Tibial nerve (tissue), 4 donors: ENCODE measurements at regions not wholly inside any gene's neighbourhood (a gene's known extent, or its start where the extent isn't known, plus 50 kb on each side); places are given as distances from the start of the nearest gene placed in this dataset.
"Not testable (repeated sequence)": the region's sequence is repeated elsewhere in the genome, so short reads cannot be mapped to it uniquely, and the experiment has no call there.

Source experiments
- DNase-seq, 2 donors: peaks; one replicate each; pipeline ENCODE4 v3.0.0-alpha.2; 2019; ENCODE audit warnings: low spot score in 2 of 2
- H3K27ac ChIP-seq, 4 donors: fragments of 200-600 bp; sonication (generic) in 3 of 4; one replicate each; pipeline ENCODE4 v1.5.1; 2017 to 2019; ENCODE audit warnings: mild to moderate bottlenecking in 1 of 4
- H3K27me3 ChIP-seq, 2 donors: fragments of 200-600 bp; sonication (generic) in 1 of 2; one replicate each; pipeline versions ENCODE4 v1.5.1 to v1.6.0; 2017 to 2019
- H3K36me3 ChIP-seq, 3 donors: fragments of 200-600 bp; sonication (generic); one replicate each; pipeline ENCODE4 v1.5.1; 2018 to 2019
- H3K4me1 ChIP-seq, 4 donors: fragments of 200-600 bp; sonication (generic) in 3 of 4; one replicate each; pipeline ENCODE4 v1.5.1; 2017 to 2019
- H3K4me3 ChIP-seq, 4 donors: fragments of 200-600 bp; sonication (generic) in 3 of 4; one replicate each; pipeline ENCODE4 v1.5.1; 2017 to 2019; ENCODE audit warnings: mild to moderate bottlenecking in 1 of 4, moderate library complexity in 1 of 4
- H3K9me3 ChIP-seq, 4 donors: fragments of 200-600 bp; sonication (generic) in 3 of 4; one replicate each; pipeline ENCODE4 v1.5.1; 2017 to 2019
- EP300 ChIP-seq, 2 donors: sonication (generic); formaldehyde crosslinking; IDR thresholded peaks; one replicate each; pipeline ENCODE4 v1.6.1; 2017; ENCODE audit warnings: antibody characterized with exemption in 2 of 2, mild to moderate bottlenecking in 1 of 2
- POLR2A ChIP-seq, 2 donors: fragments of 450-650 bp; IDR thresholded peaks; one replicate each; pipeline ENCODE4 v1.6.1; 2017; ENCODE audit warnings: antibody characterized with exemption in 2 of 2, mild to moderate bottlenecking in 2 of 2, moderate library complexity in 2 of 2
- WGBS, 2 donors: methylation state at CpG; one replicate each; pipeline ENCODE4 v1.1.5; 2018; 5-methylcytosine and 5-hydroxymethylcytosine counted together
- TF ChIP-seq, protein P1 (sequence below), 5 experiments: fragments of 200-600 bp in 3 of 5; fragments of 450-650 bp in 2 of 5; sonication (generic) in 3 of 5; IDR thresholded peaks; one replicate each; pipeline ENCODE4 v1.5.1; 2016 to 2019; ENCODE audit warnings: antibody characterized with exemption in 5 of 5, mild to moderate bottlenecking in 3 of 5, moderate library complexity in 2 of 5

DNA sequence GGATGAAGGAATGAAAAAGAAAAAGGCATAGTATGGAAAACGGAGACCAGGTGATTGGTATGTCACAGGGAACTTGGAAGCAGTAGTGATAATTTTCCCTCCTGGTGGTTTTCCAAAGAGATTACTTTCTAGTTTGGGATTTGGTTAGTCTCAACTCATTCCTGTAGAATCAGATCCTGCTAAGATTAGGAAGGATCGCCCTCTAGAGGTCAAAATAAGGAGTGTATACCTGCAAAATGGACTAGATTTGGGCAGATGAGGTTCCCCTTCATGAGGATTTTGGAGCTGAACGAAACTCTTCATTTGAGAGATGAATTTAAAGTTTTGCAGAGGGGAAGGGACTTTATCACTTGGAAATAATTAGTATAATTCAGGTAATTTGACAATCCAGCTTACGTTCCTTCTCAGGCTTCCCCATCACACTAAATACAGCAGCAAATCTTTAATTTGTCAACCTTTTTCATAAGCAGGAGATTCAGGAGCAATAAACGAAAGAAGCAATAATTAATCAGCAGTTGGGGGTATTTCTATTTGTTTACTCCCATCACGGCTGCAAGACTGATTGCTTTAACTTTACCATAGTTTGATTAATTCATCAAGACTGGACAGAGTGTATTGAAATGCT lies 65.2 kb downstream of the CCDC195 start:
- Histone ChIP-seq H3K36me3 (no peaks in the 10 kb centered on the region), H3K4me1 (no peaks in the 10 kb centered on the region)
- 19 to 21% methylated on average over 6 of the region's 6 CpGs for WGBS, 2 donors

DNA sequence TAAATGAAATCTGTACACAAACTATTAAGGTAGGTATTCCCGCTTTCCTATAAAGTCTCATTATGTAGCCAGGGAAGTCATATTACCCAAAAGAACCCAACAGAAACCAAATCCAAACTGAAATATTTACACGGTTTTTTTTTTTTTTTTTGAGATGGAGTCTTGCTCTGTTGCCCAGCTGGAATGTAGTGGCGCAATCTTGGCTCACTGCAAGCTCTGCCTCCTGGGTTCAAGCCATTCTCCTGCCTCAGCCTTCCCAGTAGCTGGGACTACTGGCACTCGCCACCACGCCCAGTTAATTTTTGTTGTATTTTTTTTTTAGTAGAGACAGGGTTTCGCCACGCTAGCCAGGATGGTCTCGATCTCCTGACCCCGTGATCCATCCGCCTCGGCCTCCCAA lies 62.5 kb upstream of the CUL3 start:
- H3K36me3 ChIP-seq, H3K9me3 ChIP-seq, H3K4me3 ChIP-seq, H3K27ac ChIP-seq, H3K27me3 ChIP-seq, DNase-seq, H3K4me1 ChIP-seq: not testable (repeated sequence)
- 92% methylated on average over 11 of the region's 11 CpGs for WGBS, 2 donors

More for the DNA sequence above, 65.2 kb downstream of the CCDC195 start:
- DNase-seq: peak in 1 of 2 donors; percentile 65
- Histone ChIP-seq H3K9me3 (peaks cover 0 to 4% (median 0%) of the 10 kb centered on the region in 4 donors), H3K4me3 (no peak overlapping the region), H3K27ac (no peak overlapping the region), H3K27me3 (no peaks in the 10 kb centered on the region)
- no peak for TF ChIP-seq POLR2A (IDR thresholded peaks at IDR 0.05)
- TF ChIP-seq, protein P1, sequence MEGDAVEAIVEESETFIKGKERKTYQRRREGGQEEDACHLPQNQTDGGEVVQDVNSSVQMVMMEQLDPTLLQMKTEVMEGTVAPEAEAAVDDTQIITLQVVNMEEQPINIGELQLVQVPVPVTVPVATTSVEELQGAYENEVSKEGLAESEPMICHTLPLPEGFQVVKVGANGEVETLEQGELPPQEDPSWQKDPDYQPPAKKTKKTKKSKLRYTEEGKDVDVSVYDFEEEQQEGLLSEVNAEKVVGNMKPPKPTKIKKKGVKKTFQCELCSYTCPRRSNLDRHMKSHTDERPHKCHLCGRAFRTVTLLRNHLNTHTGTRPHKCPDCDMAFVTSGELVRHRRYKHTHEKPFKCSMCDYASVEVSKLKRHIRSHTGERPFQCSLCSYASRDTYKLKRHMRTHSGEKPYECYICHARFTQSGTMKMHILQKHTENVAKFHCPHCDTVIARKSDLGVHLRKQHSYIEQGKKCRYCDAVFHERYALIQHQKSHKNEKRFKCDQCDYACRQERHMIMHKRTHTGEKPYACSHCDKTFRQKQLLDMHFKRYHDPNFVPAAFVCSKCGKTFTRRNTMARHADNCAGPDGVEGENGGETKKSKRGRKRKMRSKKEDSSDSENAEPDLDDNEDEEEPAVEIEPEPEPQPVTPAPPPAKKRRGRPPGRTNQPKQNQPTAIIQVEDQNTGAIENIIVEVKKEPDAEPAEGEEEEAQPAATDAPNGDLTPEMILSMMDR (IDR thresholded peaks at IDR 0.05): peak; percentile 58 to 76 (median 66)
- TF ChIP-seq EP300 (IDR thresholded peaks at IDR 0.05): no peak

DNA sequence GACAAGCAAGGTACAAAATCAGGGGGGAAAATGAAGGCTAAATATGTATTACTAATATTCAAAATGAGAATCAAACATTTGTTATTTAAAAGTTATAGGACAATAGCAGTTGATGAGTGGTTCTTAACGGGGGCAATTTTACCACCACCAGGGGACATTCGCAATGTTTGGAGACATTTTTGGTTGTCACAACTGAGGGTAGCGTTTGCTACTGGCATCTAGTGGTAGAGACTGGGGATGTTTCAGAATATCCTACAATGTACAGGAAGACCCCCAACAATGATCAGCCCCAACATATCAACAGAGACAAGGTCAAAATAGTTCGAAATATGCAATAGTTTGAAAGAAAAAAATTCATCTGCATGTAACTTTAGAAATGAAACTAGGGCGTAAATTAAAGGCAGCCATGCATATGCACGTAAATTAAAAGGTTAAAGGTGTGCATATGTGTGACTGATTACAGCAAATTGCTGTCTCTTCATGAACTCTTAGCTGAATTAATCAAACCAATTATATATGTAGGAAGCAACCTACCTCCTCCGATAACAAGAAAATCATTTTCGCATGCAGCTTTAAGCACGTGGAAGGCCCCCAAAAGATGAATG lies 61.2 kb upstream of the CUL3 start:
- Histone ChIP-seq H3K36me3 (no peaks in the 10 kb centered on the region), H3K9me3 (no peaks in the 10 kb centered on the region), H3K27ac (no peak overlapping the region), H3K4me1 (no peaks in the 10 kb centered on the region), H3K4me3 (no peak overlapping the region), H3K27me3 (no peaks in the 10 kb centered on the region)
- 51 to 53% methylated on average over 9 of the region's 9 CpGs for WGBS, 2 donors
- TF ChIP-seq POLR2A (IDR thresholded peaks at IDR 0.05): no peak
- TF ChIP-seq, protein P1 (IDR thresholded peaks at IDR 0.05): peak in 4 of 5 experiments; percentile 21 to 46 (median 25)
- no peak for TF ChIP-seq EP300 (IDR thresholded peaks at IDR 0.05)
- DNase-seq: no peak

DNA sequence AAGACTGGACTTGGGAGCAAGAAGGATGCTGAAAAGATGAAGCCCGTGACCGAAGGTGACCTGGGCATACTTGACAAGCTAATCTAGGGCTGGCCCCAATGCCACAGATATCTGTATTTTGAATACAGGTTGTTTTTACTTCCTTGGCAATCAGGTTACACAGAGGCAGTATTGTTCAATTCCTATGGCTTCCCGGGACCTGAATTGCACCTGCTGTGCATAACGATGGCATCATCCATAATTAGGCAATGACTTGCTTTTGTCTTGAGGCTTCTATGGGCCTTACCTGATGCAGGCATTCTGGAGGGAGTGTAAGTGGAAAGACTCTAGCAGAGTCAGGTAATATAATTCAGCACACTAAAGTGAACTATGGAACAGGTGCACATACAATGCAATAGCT lies 60.6 kb upstream of the CUL3 start:
- H3K27ac ChIP-seq: no peak overlapping the region
- 59 to 66% methylated on average over 4 of the region's 4 CpGs for WGBS, 2 donors
- H3K36me3 ChIP-seq: no peaks in the 10 kb centered on the region
- no peak for DNase-seq
- H3K4me1 ChIP-seq: no peaks in the 10 kb centered on the region
- no peak overlapping the region for H3K4me3 ChIP-seq
- TF ChIP-seq, protein P1 (IDR thresholded peaks at IDR 0.05): no peak
- TF ChIP-seq EP300 (IDR thresholded peaks at IDR 0.05) (no peak), POLR2A (IDR thresholded peaks at IDR 0.05) (no peak)
- H3K9me3 ChIP-seq: no peaks in the 10 kb centered on the region
- no peaks in the 10 kb centered on the region for H3K27me3 ChIP-seq

DNA sequence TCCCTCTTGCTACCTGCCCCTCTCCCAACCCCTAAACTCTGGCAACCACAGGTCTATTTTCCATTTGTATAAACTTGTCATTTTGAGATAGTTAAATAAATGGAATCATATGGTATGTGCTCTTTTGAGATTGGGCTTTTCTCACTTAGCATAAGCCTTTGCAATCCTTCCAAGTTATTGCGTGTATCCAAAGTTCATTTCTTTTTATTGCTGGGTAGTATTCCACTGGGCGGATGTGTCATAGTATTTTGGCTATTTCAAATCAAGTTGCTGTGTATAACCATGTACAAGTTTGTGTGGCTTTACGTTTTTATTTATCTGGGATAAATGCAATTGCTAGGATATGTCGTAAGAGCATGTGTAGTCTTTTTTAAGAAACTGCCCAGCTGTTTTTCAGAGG lies 55.5 kb upstream of the CUL3 start:
- no peaks in the 10 kb centered on the region for H3K4me1 ChIP-seq
- no peak for DNase-seq
- H3K27me3 ChIP-seq: no peaks in the 10 kb centered on the region
- 87 to 91% methylated on average over 4 of the region's 4 CpGs for WGBS, 2 donors
- H3K4me3 ChIP-seq: no peak overlapping the region
- TF ChIP-seq EP300 (IDR thresholded peaks at IDR 0.05) (no peak), POLR2A (IDR thresholded peaks at IDR 0.05) (no peak)
- TF ChIP-seq, protein P1 (IDR thresholded peaks at IDR 0.05): no peak
- no peaks in the 10 kb centered on the region for H3K9me3 ChIP-seq
- no peak overlapping the region for H3K27ac ChIP-seq
- no peaks in the 10 kb centered on the region for H3K36me3 ChIP-seq
